ENCODE measurements at regions not wholly inside any gene's neighbourhood (a gene's known extent, or its start where the extent isn't known, plus 50 kb on each side); places are given as distances from the start of the nearest gene placed in this dataset.

GRCh38 chr20:50379049-50379990, 130.9 kb upstream of the PTPN1 start:
- CTCF ChIA-PET, result interaction anchor here (0.6 kb wide), 1 partner anchor 278 kb away, joined by 3 read pairs; no protein-coding TSS in a partner anchor
- POLR2A ChIA-PET, result no interaction called here

GRCh38 chr20:50379991-50380696, 130.0 kb upstream of the PTPN1 start:
- POLR2A ChIA-PET, result no interaction called here
- CTCF ChIA-PET, result no interaction called here

- POLR2A ChIA-PET, result no interaction called here
- CTCF ChIA-PET, result no interaction called here
These were observed 129.5 kb upstream of the PTPN1 start for GRCh38 chr20:50380697-50381040.

- ChIA-PET CTCF (no interaction called here), POLR2A (no interaction called here)
These were observed 129.0 kb upstream of the PTPN1 start for GRCh38 chr20:50381075-50381732.

- CTCF ChIA-PET, result no interaction called here
- POLR2A ChIA-PET, result no interaction called here
These were observed 128.2 kb upstream of the PTPN1 start for GRCh38 chr20:50381771-50382593.

- ChIA-PET POLR2A (interaction anchor here (0.7 kb wide), 1 partner anchor 46 kb away, joined by 5 read pairs; no protein-coding TSS in a partner anchor), CTCF (interaction anchor here (1.0 kb wide), 1 partner anchor 48 kb away, joined by 5 read pairs; no protein-coding TSS in a partner anchor)
These were observed 124.2 kb upstream of the PTPN1 start for GRCh38 chr20:50385733-50386640.

GRCh38 chr20:50386641-50386960, 123.6 kb upstream of the PTPN1 start:
- CTCF ChIA-PET, result interaction anchor here (0.6 to 1.0 kb wide), 2 partner anchors 49 to 1085 kb away, joined by 5 read pairs; no protein-coding TSS in a partner anchor
- POLR2A ChIA-PET, result interaction anchor here (0.7 kb wide), 1 partner anchor 47 kb away, joined by 5 read pairs; no protein-coding TSS in a partner anchor

GRCh38 chr20:50387218-50387995, 122.8 kb upstream of the PTPN1 start:
- ChIA-PET CTCF (interaction anchor here (0.6 to 1.0 kb wide), 2 partner anchors 50 to 1086 kb away, joined by 5 read pairs; no protein-coding TSS in a partner anchor), POLR2A (no interaction called here)

GRCh38 chr20:50387996-50388332, 122.2 kb upstream of the PTPN1 start:
- ChIA-PET CTCF (no interaction called here), POLR2A (no interaction called here)

- ChIA-PET POLR2A (no interaction called here), CTCF (no interaction called here)
These were observed 121.3 kb upstream of the PTPN1 start for GRCh38 chr20:50388733-50389437.

GRCh38 chr20:50389438-50389807, 120.8 kb upstream of the PTPN1 start:
- POLR2A ChIA-PET, result no interaction called here
- CTCF ChIA-PET, result no interaction called here

- POLR2A ChIA-PET, result no interaction called here
- CTCF ChIA-PET, result no interaction called here
These were observed 120.1 kb upstream of the PTPN1 start for GRCh38 chr20:50389808-50390684.

- CTCF ChIA-PET, result no interaction called here
- POLR2A ChIA-PET, result no interaction called here
These were observed 119.3 kb upstream of the PTPN1 start for GRCh38 chr20:50390685-50391443.

GRCh38 chr20:50391444-50392137, 118.6 kb upstream of the PTPN1 start:
- ChIA-PET POLR2A (no interaction called here), CTCF (interaction anchor here (1.4 kb wide), 1 partner anchor 73 kb away, joined by 3 read pairs; no protein-coding TSS in a partner anchor)
